H1 (cell line): ENCODE measurements at regions not wholly inside any gene's neighbourhood (a gene's known extent, or its start where the extent isn't known, plus 50 kb on each side); places are given as distances from the start of the nearest gene placed in this dataset.

ENCODE experiments used
- CTCF ChIA-PET: fragments of 300-600 bp; sonication (Branson Sonifier 250); formaldehyde crosslinking; loops from one replicate; lab custom pipeline; 2021; ENCODE audit not compliant: partially characterized antibody; lab: Charles Lee
- POLR2A ChIA-PET: fragments of 300-600 bp; sonication (Branson Sonifier 250); formaldehyde crosslinking; loops from one replicate; lab custom pipeline; 2021; ENCODE audit warnings: inconsistent platforms; ENCODE audit not compliant: partially characterized antibody; lab: Charles Lee
- DNase-seq, 2 experiments: peaks; one replicate each; pipeline versions ENCODE4 v3.0.0 to v3.0.0-alpha.2; 2010 to 2022; ENCODE audit warnings: low spot score in 2 of 2, low read depth in 1 of 2, mixed read lengths in 1 of 2
- FAIRE-seq: peaks from 2 replicates; lab custom pipeline; 2011; peaks lifted over from hg19 to GRCh38; lab: Jason Lieb, UNC
- H2AFZ ChIP-seq: 2 replicates; pipeline ENCODE4 v1.8.1; 2012; ENCODE audit warnings: low read length, inconsistent platforms
- H2AK5ac ChIP-seq: 2 replicates; pipeline ENCODE4 v1.6.1; 2013; ENCODE audit warnings: low read depth, low read length
- H2BK120ac ChIP-seq: replicated peaks from 2 replicates; pipeline ENCODE3; 2013; ENCODE audit warnings: low read depth, low read length, inconsistent platforms
- H2BK12ac ChIP-seq: 2 replicates; pipeline ENCODE4 v1.6.1; 2013; ENCODE audit warnings: low read depth, low read length
- H2BK15ac ChIP-seq: 2 replicates; pipeline ENCODE4 v1.6.1; 2013; ENCODE audit warnings: low read length
- H2BK20ac ChIP-seq: 2 replicates; pipeline ENCODE4 v1.6.1; 2013; ENCODE audit warnings: low read length
- H2BK5ac ChIP-seq: 2 replicates; pipeline ENCODE4 v1.6.1; 2013; ENCODE audit warnings: low read depth, low read length
- H3K14ac ChIP-seq: 2 replicates; pipeline ENCODE4 v1.6.1; 2013; ENCODE audit warnings: inconsistent platforms; ENCODE audit not compliant: insufficient read length
- H3K18ac ChIP-seq: 2 replicates; pipeline ENCODE4 v1.6.1; 2013; ENCODE audit warnings: low read length; ENCODE audit errors: extremely low read depth
- H3K23ac ChIP-seq: 2 replicates; pipeline ENCODE4 v1.6.1; 2013; ENCODE audit warnings: inconsistent platforms; ENCODE audit not compliant: insufficient read length
- H3K23me2 ChIP-seq: 2 replicates; pipeline ENCODE4 v1.6.1; 2013; ENCODE audit warnings: low read depth, low read length
- H3K27ac ChIP-seq: 2 replicates; pipeline ENCODE4 v1.6.1; 2011; ENCODE audit warnings: low read depth, low read length, inconsistent platforms
- H3K27me3 ChIP-seq, 4 experiments: replicated peaks in 1 of 4; 1 replicate in 1 of 4; 2 replicates in 3 of 4; pipeline versions ENCODE4 v1.6.1 to v1.8.1; 2011 to 2013; ENCODE audit warnings: low read length in 3 of 4, mild to moderate bottlenecking in 3 of 4, inconsistent platforms in 2 of 4, mixed read lengths in 2 of 4, moderate library complexity in 1 of 4; ENCODE audit not compliant: control insufficient read depth in 3 of 4, insufficient read depth in 3 of 4; ENCODE audit errors: extremely low read depth in 1 of 4
- H3K36me3 ChIP-seq, 4 experiments: 2 replicates each; pipeline versions ENCODE4 v1.6.1 to v1.8.1; 2011 to 2013; ENCODE audit warnings: mild to moderate bottlenecking in 4 of 4, low read length in 3 of 4, moderate library complexity in 2 of 4, control low read depth in 1 of 4, inconsistent platforms in 1 of 4; ENCODE audit not compliant: insufficient read depth in 4 of 4, control insufficient read depth in 2 of 4
- H3K4ac ChIP-seq: replicated peaks from 2 replicates; pipeline ENCODE3; 2013; ENCODE audit warnings: low read length, low read depth, mixed read lengths, inconsistent platforms; ENCODE audit not compliant: insufficient read length
- H3K4me1 ChIP-seq, 4 experiments: replicated peaks in 1 of 4; 1 replicate in 1 of 4; 2 replicates in 3 of 4; pipeline versions ENCODE4 v1.6.1 to v1.8.1; 2011 to 2013; ENCODE audit warnings: low read length in 3 of 4, inconsistent platforms in 2 of 4, mixed read lengths in 1 of 4; ENCODE audit not compliant: insufficient read depth in 4 of 4, control insufficient read depth in 3 of 4
- H3K4me2 ChIP-seq, 2 experiments: 2 replicates each; pipeline versions ENCODE4 v1.6.1 to v1.8.1; 2011 to 2013; ENCODE audit warnings: low read depth in 2 of 2, low read length in 2 of 2, control low read depth in 1 of 2, inconsistent platforms in 1 of 2, mild to moderate bottlenecking in 1 of 2; ENCODE audit not compliant: insufficient read depth in 1 of 2
- H3K4me3 ChIP-seq, 4 experiments: fragments of 200-600, 300-600 bp in 1 of 4; sonication (generic), shearing (Covaris generic), sonication (Bioruptor Twin) in 1 of 4; 2 replicates each; pipeline versions ENCODE4 v1.5.1 to v1.8.1; 2011 to 2016; ENCODE audit warnings: low read length in 4 of 4, low read depth in 3 of 4, control low read depth in 2 of 4, inconsistent platforms in 2 of 4, mild to moderate bottlenecking in 2 of 4, mixed read lengths in 1 of 4, moderate library complexity in 1 of 4; ENCODE audit not compliant: insufficient read depth in 2 of 4; ENCODE audit errors: extremely low read depth in 1 of 4
- H3K56ac ChIP-seq: replicated peaks from 2 replicates; pipeline ENCODE3; 2013; ENCODE audit warnings: low read depth, mild to moderate bottlenecking, mixed read lengths, low read length, inconsistent platforms; ENCODE audit not compliant: insufficient read length
- H3K79me1 ChIP-seq: 2 replicates; pipeline ENCODE4 v1.6.1; 2013; ENCODE audit warnings: low read depth, low read length, control low read depth
- H3K79me2 ChIP-seq, 2 experiments: 2 replicates each; pipeline versions ENCODE4 v1.6.1 to v1.8.1; 2012 to 2013; ENCODE audit warnings: low read length in 2 of 2, mild to moderate bottlenecking in 2 of 2, inconsistent platforms in 1 of 2; ENCODE audit not compliant: insufficient read depth in 2 of 2, control insufficient read depth in 1 of 2
- H3K9ac ChIP-seq, 4 experiments: replicated peaks in 1 of 4; 1 replicate in 1 of 4; 2 replicates in 3 of 4; pipeline versions ENCODE4 v1.6.1 to v1.8.1; 2011 to 2013; ENCODE audit warnings: low read depth in 3 of 4, low read length in 3 of 4, control low read depth in 2 of 4, mild to moderate bottlenecking in 2 of 4, moderate library complexity in 2 of 4, inconsistent platforms in 1 of 4; ENCODE audit errors: extremely low read depth in 1 of 4
- H3K9me3 ChIP-seq, 2 experiments: 2 replicates each; pipeline versions ENCODE4 v1.6.1 to v1.8.1; 2012 to 2013; ENCODE audit warnings: mild to moderate bottlenecking in 2 of 2, moderate library complexity in 2 of 2, control low read depth in 1 of 2, inconsistent platforms in 1 of 2, low read depth in 1 of 2, low read length in 1 of 2, mixed read lengths in 1 of 2; ENCODE audit not compliant: insufficient read depth in 2 of 2
- H4K20me1 ChIP-seq, 2 experiments: replicated peaks in 1 of 2; 2 replicates each; pipeline versions ENCODE3 to v1.8.1; 2011 to 2013; ENCODE audit warnings: inconsistent platforms in 2 of 2, low read length in 2 of 2, mild to moderate bottlenecking in 1 of 2; ENCODE audit not compliant: insufficient read depth in 2 of 2, control insufficient read depth in 1 of 2
- H4K5ac ChIP-seq: 2 replicates; pipeline ENCODE4 v1.6.1; 2013; ENCODE audit warnings: low read length, low read depth, mixed read lengths, inconsistent platforms; ENCODE audit not compliant: insufficient read length
- H4K8ac ChIP-seq: 2 replicates; pipeline ENCODE4 v1.8.0; 2013; ENCODE audit warnings: mild to moderate bottlenecking, moderate library complexity, low read length, inconsistent platforms; ENCODE audit not compliant: insufficient read depth; ENCODE audit errors: extremely low read depth
- H4K91ac ChIP-seq: replicated peaks from 2 replicates; pipeline ENCODE3; 2013; ENCODE audit warnings: low read length, mixed read lengths, inconsistent platforms; ENCODE audit not compliant: insufficient read length
- ASH2L ChIP-seq: fragments of 200-600, 300-600 bp; sonication (generic); IDR thresholded peaks from one replicate; pipeline ENCODE4 v1.7.1; 2017; ENCODE audit warnings: low read length
- ATF3 ChIP-seq: IDR thresholded peaks from 2 replicates; pipeline ENCODE4 v1.6.1; 2011; ENCODE audit warnings: low read depth, mild to moderate bottlenecking, low read length; ENCODE audit not compliant: insufficient read depth
- EGR1 ChIP-seq: IDR thresholded peaks from 2 replicates; pipeline ENCODE4 v1.6.1; 2011; ENCODE audit warnings: low read depth, low read length, borderline replicate concordance
- JUN ChIP-seq: IDR thresholded peaks from 2 replicates; pipeline ENCODE4 v1.6.1; 2011; ENCODE audit warnings: low read depth, mild to moderate bottlenecking, improper control_type of control experiment, low read length
- JUND ChIP-seq: IDR thresholded peaks from 2 replicates; pipeline ENCODE4 v1.6.1; 2011; ENCODE audit warnings: mild to moderate bottlenecking, improper control_type of control experiment, low read length
- MAX ChIP-seq: IDR thresholded peaks from 2 replicates; pipeline ENCODE4 v1.6.1; 2012; ENCODE audit warnings: inconsistent platforms
- PHF8 ChIP-seq: fragments of 200-600 bp; sonication (generic); conservative IDR thresholded peaks from 2 replicates; pipeline ENCODE4 v1.7.1; 2012; ENCODE audit warnings: low read depth, mild to moderate bottlenecking, inconsistent platforms, low read length, moderate library complexity
- RBBP5 ChIP-seq: IDR thresholded peaks from 2 replicates; pipeline ENCODE4 v1.7.1; 2012; ENCODE audit warnings: low read depth, mild to moderate bottlenecking, inconsistent platforms, low read length, moderate library complexity, borderline replicate concordance
- RXRA ChIP-seq: IDR thresholded peaks from 2 replicates; pipeline ENCODE4 v1.6.1; 2011; ENCODE audit warnings: low read depth, mild to moderate bottlenecking, low read length, moderate library complexity; ENCODE audit not compliant: insufficient read depth
- SIX5 ChIP-seq: IDR thresholded peaks from 2 replicates; pipeline ENCODE4 v1.6.1; 2011; ENCODE audit warnings: mild to moderate bottlenecking, low read depth, low read length
- SP4 ChIP-seq: IDR thresholded peaks from 2 replicates; pipeline ENCODE4 v1.6.1; 2012; ENCODE audit warnings: low read length, inconsistent platforms
- TAF7 ChIP-seq: optimal IDR thresholded peaks from 2 replicates; pipeline ENCODE3; 2011; ENCODE audit warnings: low read depth, mild to moderate bottlenecking, inconsistent platforms, low read length, moderate library complexity, borderline replicate concordance
- TBP ChIP-seq: IDR thresholded peaks from 2 replicates; pipeline ENCODE4 v1.6.1; 2011; ENCODE audit warnings: low read depth, low read length, improper control_type of control experiment
- TEAD4 ChIP-seq: IDR thresholded peaks from 2 replicates; pipeline ENCODE4 v1.6.1; 2012; ENCODE audit warnings: low read depth, low read length, inconsistent platforms, mixed read lengths
- WGBS, 2 experiments: shearing (Covaris generic) in 1 of 2; methylation state at CpG; one replicate each; pipeline versions ENCODE4 v1.1.6 to v1.1.7; 2013 to 2015; ENCODE audit warnings: low lambda C conversion rate in 2 of 2, mixed read lengths in 2 of 2, inconsistent platforms in 1 of 2, low coverage in 1 of 2, missing lambda C conversion rate in 1 of 2; ENCODE audit not compliant: insufficient replicate concordance in 2 of 2, insufficient coverage in 1 of 2, insufficient read length in 1 of 2; ENCODE audit errors: extremely low coverage in 1 of 2, missing lambda C conversion rate in 1 of 2; 5-methylcytosine and 5-hydroxymethylcytosine counted together

- Histone ChIP-seq H3K4me2 (no peak overlapping the region), H3K23ac (no peak overlapping the region), H2BK5ac (no peak overlapping the region), H2BK20ac (no peak overlapping the region), H4K8ac (no peak overlapping the region), H3K56ac (no peak overlapping the region), H3K18ac (no peak overlapping the region), H3K79me2 (no peaks in the 10 kb centered on the region), H3K27ac (no peak overlapping the region), H2AFZ (no peak overlapping the region), H3K14ac (no peak overlapping the region), H3K23me2 (no peaks in the 10 kb centered on the region), H3K79me1 (no peaks in the 10 kb centered on the region), H3K4me3 (no peak overlapping the region), H2BK12ac (no peak overlapping the region), H2BK120ac (no peak overlapping the region), H3K9me3 (no peaks in the 10 kb centered on the region; a peak in 1 of 4 replicates), H3K4ac (no peak overlapping the region), H3K27me3 (peaks cover 0 to 3% (median 0%) of the 10 kb centered on the region in 4 experiments; a peak in 3 of 7 replicates), H4K5ac (no peak overlapping the region), H3K9ac (no peak overlapping the region), H4K20me1 (no peaks in the 10 kb centered on the region), H4K91ac (no peak overlapping the region), H2BK15ac (no peak overlapping the region), H2AK5ac (no peak overlapping the region), H3K4me1 (no peaks in the 10 kb centered on the region; a peak in 1 of 7 replicates), H3K36me3 (no peaks in the 10 kb centered on the region)
- FAIRE-seq, result no peak
- TF ChIP-seq SIX5 (no peak), ASH2L (no peak), JUND (no peak), ATF3 (no peak), SP4 (no peak), RXRA (no peak), EGR1 (no peak), MAX (no peak), JUN (no peak), TBP (no peak), PHF8 (no peak), TAF7 (no peak), TEAD4 (no peak), RBBP5 (no peak)
- CTCF ChIA-PET, result interaction anchor here (0.6 to 1.4 kb wide), 2 partner anchors 26 to 91 kb away, joined by 3 to 4 read pairs; no protein-coding TSS in a partner anchor
- WGBS, 2 experiments, result 80% methylated on average over 6 of the region's 7 CpGs; no CpG with 5 or more reads in 1 of the 2 experiments
- POLR2A ChIA-PET, result interaction anchor here (1.0 kb wide), 1 partner anchor 18 kb away, joined by 3 read pairs; no protein-coding TSS in a partner anchor
- DNase-seq, result no peak
Measured at GRCh38 chr13:99119656-99120055, 81.0 kb upstream of the UBAC2 start.
